ENCODE measurements at regions not wholly inside any gene's neighbourhood (a gene's known extent, or its start where the extent isn't known, plus 50 kb on each side); places are given as distances from the start of the nearest gene placed in this dataset.
"Not testable (repeated sequence)": the region's sequence is repeated elsewhere in the genome, so short reads cannot be mapped to it uniquely, and the experiment has no call there.

- not testable (repeated sequence) for DNase-seq (ENCODE audit: low read depth in 1 of 2, low spot score in 1 of 2)
These were observed 52.5 kb upstream of the CCDC71L start for GRCh38 chr7:106713452-106713851.

DNA sequence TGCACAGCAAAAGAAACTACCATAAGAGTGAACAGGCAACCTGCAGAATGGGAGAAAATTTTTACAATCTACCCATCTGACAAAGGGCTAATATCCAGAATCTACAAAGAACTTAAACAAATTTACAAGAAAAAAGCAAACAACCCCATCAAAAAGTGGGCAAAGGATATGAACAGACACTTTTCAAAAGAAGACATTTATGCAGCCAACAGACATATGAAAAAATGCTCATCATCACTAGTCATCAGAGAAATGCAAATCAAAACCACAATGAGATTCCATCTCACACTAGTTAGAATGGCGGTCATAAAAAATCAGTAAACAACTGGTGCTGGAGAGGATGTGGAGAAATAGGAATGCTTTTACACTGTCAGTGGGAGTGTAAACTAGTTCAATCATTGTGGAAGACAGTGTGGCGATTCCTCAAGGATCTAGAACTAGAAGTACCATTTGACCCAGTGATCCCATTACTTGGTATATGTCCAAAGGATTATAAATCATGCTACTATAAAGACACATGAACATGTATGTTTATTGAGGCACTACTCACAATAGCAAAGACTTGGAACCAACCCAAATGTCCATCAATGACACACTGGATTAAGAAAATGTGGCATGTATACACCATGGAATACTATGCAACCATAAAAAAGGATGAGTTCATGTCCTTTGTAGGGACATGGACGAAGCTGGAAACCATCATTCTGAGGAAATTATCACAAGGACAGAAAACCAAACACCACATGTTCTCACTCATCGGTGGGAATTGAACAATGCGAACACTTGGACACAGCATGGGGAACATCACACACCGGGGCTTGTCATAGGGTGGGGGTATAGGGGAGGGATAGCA lies 53.9 kb upstream of the CCDC71L start:
- not testable (repeated sequence) for DNase-seq (ENCODE audit: low read depth in 1 of 2, low spot score in 1 of 2)

DNA sequence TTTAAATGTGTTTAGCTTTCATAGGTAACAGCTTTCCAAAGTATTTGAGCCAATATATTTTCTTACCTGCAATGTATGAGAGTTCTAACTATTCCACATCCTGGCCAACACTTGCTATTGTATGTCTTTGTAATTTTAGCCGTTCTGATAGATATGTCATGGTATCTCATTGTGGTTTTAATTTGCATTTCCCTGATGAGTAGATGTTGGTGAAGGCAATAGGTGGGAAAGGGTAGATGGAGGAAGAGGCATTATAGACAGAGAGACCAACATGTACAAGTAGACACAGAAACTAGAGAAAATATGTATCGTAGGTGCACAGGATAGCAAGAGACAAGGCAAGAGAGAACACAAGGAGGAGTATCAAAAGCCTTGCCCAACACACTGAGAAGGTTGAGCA lies 54.8 kb upstream of the CCDC71L start:
- no peak for DNase-seq (ENCODE audit: low read depth in 1 of 2, low spot score in 1 of 2)

- DNase-seq (ENCODE audit: low read depth in 1 of 2, low spot score in 1 of 2), result no peak
These were observed 56.4 kb upstream of the CCDC71L start for GRCh38 chr7:106717254-106717954.

GRCh38 chr7:106717955-106718871 lies 57.3 kb upstream of the CCDC71L start:
- DNase-seq (ENCODE audit: low read depth in 1 of 2, low spot score in 1 of 2), result peak in 1 of 2 donors; percentile 19

DNA sequence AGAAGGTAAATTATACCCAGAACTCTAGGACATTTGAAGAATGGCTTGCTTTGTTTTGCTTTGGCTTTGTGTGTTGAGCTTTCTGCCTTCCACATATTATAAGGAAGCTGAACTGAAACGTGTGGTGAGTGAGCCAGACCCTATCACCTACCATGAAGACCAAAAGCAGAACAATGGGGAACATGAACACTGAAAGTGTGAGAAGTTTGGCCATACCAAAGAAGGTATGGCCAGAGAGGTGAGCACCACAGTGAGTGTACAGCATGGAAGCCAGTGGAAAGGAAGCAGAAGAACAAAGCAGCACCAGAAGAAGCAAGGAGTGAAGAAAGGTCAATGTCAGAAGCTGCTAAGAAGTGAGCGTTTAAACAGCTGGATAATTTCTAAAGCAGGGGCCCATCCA lies 59.7 kb upstream of the CCDC71L start:
- no peak for DNase-seq (ENCODE audit: low read depth in 1 of 2, low spot score in 1 of 2)

DNA sequence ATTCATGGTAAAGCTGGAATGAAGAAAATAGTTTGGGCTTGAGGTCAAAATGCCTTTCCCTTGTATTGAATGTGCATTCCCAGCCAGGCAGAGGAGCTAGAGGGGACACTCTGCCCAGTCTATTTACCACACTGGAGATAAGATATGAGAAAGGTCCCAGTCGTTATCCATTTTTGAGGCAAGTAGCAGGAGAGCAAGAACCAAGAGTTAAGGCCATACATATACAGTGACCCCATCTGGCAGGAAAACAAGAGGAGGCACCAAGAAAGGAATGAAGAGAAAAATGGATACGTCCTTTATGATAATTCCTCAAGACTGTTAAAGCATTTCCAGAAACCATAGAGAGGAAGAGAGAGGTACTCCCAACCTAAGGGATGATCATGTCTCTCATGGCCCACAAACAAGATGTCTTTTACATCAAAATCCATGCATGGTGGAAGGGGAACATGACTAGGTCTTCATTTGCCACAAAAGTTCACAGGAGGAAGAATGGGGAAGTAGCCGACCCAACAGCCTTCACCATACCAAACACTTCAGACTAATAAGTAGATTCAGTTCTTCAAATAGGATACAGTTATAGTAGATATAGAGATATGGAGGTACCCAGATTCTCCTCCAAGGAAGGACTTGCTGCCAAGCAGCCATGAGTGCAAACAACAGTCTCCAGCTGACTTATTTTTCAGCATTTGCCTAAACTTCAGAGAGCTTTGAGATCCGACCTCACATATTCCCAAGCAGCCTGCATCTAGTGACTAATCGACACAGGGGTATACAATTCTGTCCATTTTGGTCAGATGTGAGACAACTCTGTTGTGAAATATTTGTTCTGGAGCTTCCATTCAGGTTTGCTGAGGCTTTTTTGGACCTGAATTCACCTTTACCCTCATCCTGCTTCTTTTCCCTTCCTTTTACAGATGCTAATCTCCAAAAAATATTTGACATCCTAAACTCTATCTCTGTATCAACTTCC lies 61.1 kb upstream of the CCDC71L start:
- DNase-seq (ENCODE audit: low read depth in 1 of 2, low spot score in 1 of 2), result no peak

DNA sequence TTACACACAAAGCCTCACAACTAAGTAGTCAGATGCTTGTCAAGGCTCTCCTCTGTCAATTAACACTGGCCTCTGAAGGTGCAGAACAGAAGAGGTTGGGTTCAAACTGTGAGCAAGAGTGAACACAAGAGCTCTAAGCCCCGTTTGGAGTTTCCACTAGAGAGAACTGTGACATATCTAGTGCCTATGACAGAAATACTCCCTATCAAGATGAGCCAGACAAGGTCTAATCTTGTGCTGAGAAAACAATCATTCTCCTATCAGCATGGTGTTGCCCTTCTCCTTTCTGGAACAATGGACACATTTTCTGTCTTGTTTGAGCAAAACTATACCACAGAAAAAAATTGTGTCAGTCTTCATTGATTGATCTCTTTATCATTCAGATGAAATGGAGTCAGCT lies 62.4 kb upstream of the CCDC71L start:
- DNase-seq (ENCODE audit: low read depth in 1 of 2, low spot score in 1 of 2), result no peak

- DNase-seq (ENCODE audit: low read depth in 1 of 2, low spot score in 1 of 2), result no peak
These were observed 68.9 kb upstream of the CCDC71L start for GRCh38 chr7:106729720-106730385.

DNA sequence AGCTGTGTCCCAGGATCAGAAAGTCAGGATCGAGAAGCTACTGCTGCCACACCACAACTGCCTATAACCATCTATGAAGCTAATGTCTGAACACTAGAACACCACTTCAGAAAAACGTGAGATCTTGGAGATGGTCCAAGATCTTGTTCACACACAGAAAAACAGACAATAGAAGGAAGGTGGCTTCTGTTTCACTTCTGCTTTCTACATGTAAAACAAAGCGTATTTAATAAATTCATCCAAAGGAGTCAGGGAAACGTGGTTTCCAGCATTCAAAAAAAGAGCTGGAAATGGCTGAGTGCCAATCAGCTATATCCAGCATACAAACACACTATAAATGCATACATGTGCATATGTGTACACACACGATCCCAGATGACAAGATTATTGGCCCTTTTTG lies 70.2 kb upstream of the CCDC71L start:
- DNase-seq (ENCODE audit: low read depth in 1 of 2, low spot score in 1 of 2), result no peak

DNA sequence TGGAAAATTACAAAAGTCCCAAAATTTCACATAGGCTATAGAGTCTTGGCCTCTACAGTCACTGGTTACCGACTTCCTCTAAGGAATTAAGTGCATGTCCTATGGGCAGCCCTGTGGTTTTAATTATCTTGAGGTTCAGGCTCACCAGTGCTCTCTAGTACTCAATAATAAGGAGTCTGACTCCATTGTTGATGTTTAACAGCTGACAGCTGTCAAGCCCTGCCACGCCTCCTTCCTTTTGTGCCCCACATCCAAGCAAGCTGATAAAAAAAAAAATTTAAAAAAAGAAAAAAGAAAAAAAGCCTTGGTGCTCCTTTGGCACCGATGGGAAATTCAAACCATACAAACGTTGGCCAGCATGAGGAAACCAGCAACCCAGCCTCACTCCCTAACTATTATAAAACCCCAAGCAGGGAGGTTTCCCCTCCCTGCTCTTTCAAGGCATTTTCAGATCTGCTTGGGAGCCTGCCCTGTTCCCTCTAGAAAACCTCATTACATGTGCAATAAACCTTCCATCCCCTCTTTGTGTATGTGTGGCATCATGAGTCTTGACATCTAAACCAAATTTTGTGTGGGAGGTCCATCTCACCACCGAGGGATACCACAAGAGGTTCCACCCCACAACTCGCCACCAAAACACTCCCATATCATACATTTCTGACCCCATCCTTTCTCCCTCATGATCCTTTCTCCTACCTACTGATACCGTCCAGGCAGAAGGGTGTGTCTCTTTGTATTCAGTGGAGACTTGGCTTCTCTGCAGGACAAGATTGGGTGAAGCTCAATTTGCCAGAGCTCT lies 70.9 kb upstream of the CCDC71L start:
- DNase-seq (ENCODE audit: low read depth in 1 of 2, low spot score in 1 of 2), result no peak

DNA sequence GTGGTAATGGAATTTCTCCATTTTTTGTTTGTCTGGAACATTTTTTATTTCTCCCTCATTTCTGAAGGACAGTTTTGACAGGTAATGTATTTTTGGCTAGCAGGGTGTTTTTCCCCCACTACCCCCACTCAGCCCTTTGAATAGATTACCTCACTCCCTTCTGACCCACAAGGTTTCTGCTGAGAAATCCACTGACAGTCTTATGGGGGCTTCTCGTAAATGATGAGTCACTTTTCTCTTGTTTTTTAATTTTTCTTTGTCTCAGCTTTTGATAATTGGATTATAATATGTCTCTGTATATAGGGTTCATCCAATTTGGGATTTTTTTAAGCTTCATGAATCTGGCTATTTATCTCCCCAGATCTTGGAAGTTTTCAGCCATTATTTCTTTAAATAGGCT lies 74.7 kb upstream of the CCDC71L start:
- no peak for DNase-seq (ENCODE audit: low read depth in 1 of 2, low spot score in 1 of 2)

- DNase-seq (ENCODE audit: low read depth in 1 of 2, low spot score in 1 of 2), result no peak
These were observed 75.2 kb upstream of the CCDC71L start for GRCh38 chr7:106736123-106736507.

- no peak for DNase-seq (ENCODE audit: low read depth in 1 of 2, low spot score in 1 of 2)
These were observed 75.7 kb upstream of the CCDC71L start for GRCh38 chr7:106736508-106737201.

GRCh38 chr7:106737202-106737562 lies 76.2 kb upstream of the CCDC71L start:
- no peak for DNase-seq (ENCODE audit: low read depth in 1 of 2, low spot score in 1 of 2)

DNA sequence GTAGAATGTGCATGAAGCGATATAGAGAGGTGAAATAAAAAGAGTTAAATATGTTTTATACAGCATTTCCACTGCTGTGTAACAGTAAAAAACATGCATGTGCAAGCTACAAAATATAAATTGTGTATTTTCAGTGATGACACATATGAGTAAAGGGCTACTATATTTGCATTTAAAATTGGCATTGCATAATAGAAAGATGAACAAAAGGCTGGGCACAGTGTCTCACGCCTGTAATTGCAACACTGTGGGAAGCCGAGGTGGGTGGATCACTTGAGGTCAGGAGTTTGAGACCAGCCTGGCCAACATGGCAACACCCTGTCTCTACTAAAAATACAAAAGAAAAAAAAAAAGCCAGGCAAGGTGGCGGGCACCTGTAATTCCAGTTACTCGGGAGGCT lies 79.8 kb upstream of the CCDC71L start:
- no peak for DNase-seq (ENCODE audit: low read depth in 1 of 2, low spot score in 1 of 2)

DNA sequence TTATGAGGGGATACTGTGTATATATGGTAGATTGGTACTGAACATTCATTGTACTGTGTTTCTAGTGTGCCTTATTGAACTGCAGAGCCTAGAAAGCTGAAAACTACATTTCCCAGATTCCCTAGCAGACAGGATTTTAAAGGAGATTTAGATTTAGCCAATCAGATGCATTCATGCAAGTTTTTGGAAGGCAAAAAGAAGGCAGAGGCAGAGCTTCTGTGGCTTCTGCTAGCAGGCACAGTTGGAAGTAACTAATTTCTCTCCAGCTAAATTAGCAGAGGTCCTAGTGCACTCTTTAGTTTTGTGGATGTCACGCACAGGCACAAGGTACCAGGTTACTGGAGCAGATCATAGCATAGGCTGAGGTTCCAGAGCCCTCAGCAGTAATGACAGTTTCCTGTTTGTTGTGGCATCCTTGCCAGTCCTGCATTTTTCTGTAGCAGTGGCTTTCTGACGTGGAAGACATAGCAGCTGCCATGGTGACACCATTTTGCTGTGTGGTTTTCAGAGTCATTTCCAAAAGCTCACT lies 83.7 kb upstream of the CCDC71L start:
- DNase-seq (ENCODE audit: low read depth in 1 of 2, low spot score in 1 of 2), result no peak

GRCh38 chr7:106747301-106747700 lies 86.3 kb upstream of the CCDC71L start:
- DNase-seq (ENCODE audit: low read depth in 1 of 2, low spot score in 1 of 2), result not testable (repeated sequence)

Data from stimulated activated CD4-positive, alpha-beta T cell treated with anti-CD3 and anti-CD28 coated beads, Interleukin-15, amount 100 ng/mL, for 1 hour (primary cell).